Bronchial epithelial cell (primary cell): ENCODE measurements at regions not wholly inside any gene's neighbourhood (a gene's known extent, or its start where the extent isn't known, plus 50 kb on each side); places are given as distances from the start of the nearest gene placed in this dataset.

Source experiments
- DNase-seq: peaks from one replicate; pipeline ENCODE4 v3.0.0-alpha.2; 2010; ENCODE audit warnings: low read depth
- FAIRE-seq: peaks from 2 replicates; lab custom pipeline; 2011; peaks lifted over from hg19 to GRCh38; lab: Jason Lieb, UNC
- H3K27me3 ChIP-seq: 2 replicates; pipeline ENCODE4 v1.5.1; 2011; ENCODE audit warnings: low read length; ENCODE audit not compliant: control insufficient read depth, insufficient read depth
- H3K36me3 ChIP-seq: 2 replicates; pipeline ENCODE4 v1.5.1; 2011; ENCODE audit warnings: low read length; ENCODE audit not compliant: control insufficient read depth, insufficient read depth
- H3K4me3 ChIP-seq: 2 replicates; pipeline ENCODE4 v1.5.1; 2011; ENCODE audit warnings: mild to moderate bottlenecking, low read depth, low read length, control low read depth
- TF ChIP-seq, protein P1 (sequence below): IDR thresholded peaks from 2 replicates; pipeline ENCODE4 v1.5.1; 2011; ENCODE audit warnings: mild to moderate bottlenecking, moderate library complexity, low read length, control low read depth, inconsistent platforms; ENCODE audit not compliant: insufficient read depth, severe bottlenecking

DNA sequence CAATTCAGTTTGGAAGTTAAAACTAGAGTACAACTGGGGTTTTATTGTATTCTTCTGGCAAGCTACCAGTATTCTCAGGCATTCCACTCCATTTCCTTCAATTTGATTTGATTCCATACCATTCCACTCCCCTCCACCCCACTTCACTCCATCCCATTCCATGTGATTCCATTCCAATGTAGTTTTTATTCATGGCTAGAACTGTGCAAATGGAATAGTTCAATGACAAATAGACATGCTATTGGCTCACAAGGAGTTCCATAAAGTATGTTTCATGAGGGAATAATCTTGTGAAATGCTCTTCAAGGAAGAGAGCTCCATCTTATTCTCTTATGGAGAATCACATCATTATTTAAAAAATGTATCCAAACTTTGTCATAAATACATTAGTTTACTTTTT lies 285.0 kb upstream of the BMP2 start:
- FAIRE-seq (no peak), DNase-seq (no peak)
- Histone ChIP-seq H3K27me3 (no peaks in the 10 kb centered on the region), H3K36me3 (no peaks in the 10 kb centered on the region), H3K4me3 (no peak overlapping the region)
- TF ChIP-seq, protein P1, sequence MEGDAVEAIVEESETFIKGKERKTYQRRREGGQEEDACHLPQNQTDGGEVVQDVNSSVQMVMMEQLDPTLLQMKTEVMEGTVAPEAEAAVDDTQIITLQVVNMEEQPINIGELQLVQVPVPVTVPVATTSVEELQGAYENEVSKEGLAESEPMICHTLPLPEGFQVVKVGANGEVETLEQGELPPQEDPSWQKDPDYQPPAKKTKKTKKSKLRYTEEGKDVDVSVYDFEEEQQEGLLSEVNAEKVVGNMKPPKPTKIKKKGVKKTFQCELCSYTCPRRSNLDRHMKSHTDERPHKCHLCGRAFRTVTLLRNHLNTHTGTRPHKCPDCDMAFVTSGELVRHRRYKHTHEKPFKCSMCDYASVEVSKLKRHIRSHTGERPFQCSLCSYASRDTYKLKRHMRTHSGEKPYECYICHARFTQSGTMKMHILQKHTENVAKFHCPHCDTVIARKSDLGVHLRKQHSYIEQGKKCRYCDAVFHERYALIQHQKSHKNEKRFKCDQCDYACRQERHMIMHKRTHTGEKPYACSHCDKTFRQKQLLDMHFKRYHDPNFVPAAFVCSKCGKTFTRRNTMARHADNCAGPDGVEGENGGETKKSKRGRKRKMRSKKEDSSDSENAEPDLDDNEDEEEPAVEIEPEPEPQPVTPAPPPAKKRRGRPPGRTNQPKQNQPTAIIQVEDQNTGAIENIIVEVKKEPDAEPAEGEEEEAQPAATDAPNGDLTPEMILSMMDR = no peak

DNA sequence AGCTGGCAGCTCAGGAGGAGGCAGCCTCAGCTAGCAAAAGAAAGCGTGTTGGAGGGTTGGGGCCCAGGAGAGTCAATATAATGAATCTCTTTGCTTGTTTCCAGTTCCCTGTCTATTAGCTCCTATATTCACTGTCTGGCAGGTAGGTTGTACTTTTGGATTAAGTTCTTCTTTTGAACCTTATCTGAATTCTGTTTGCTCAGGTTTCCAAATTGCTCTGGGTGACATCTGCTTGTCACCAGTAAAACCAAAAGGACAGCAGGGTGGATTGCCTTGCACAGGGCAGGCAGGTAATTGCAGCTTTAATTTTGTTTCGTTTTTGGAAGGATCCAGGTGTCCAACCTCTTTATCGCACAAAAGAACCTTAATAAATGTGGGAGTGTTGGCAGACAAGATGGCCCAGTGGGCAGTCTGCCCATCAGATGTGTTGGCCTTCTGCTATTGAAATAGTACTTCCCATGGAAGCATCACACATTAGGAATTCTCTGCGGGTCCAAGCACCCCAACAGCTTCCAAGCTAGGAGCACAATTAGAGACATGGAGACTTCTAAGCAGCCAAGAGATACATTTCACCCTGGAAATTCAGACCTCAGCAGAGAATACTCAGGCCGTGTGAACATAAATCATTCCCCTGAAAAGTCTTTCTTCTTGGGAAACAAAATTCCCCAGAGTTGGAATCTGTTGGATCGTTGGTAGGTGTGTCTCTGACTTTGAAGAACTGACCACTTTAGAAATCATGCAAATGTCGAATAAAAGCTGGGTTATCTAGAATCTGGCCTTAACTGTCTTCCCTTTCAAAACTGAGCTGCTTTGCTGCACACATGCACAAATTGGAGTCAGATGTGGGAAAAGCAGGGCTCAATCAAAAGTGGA lies 286.9 kb upstream of the BMP2 start:
- TF ChIP-seq, protein P1 = no peak
- Histone ChIP-seq H3K4me3 (no peak overlapping the region), H3K27me3 (no peaks in the 10 kb centered on the region), H3K36me3 (no peaks in the 10 kb centered on the region)
- FAIRE-seq (no peak), DNase-seq (no peak)

DNA sequence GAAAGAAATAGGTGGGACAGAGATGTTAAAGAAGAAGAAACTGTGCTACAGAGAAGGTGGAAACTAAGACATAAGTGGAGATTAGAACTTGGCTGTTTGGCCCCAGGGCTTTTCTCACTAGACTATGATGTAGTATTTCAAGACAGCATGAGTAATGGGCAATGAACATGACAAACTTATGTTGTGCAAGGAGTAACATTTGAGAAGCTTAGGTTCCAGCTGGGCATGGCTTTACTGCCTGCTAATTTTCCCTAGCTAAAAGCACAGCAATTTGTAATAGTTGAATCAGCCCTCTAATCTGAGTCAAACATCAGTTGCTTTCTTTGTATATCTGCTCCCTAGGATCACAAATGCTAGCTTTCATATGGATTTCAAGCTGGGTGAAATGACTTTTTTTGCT lies 294.3 kb upstream of the BMP2 start:
- Histone ChIP-seq H3K27me3 (no peaks in the 10 kb centered on the region), H3K4me3 (no peak overlapping the region), H3K36me3 (no peaks in the 10 kb centered on the region)
- FAIRE-seq (peak; percentile 7), DNase-seq (peak; percentile 98)
- TF ChIP-seq, protein P1 = no peak

DNA sequence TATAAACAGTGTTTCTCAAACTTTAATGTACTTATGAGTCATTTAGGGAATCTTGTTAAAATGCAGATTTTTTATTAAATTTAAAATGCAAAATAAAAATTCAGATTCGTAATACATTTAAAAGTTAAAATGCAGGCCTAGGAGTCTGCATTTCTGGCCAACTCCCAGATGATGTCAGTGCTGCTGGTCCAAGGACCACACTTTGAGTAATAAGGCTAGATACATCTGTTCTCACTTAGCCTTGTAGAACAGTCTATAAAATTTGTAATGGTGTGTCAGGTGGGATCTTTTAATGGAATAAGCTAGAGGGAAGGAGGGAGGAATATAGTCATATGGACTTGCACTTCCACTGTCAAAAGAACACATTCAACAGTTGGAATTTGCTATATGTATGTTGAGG lies 295.6 kb upstream of the BMP2 start:
- TF ChIP-seq, protein P1 = no peak
- no peak overlapping the region for H3K4me3 ChIP-seq
- H3K27me3 ChIP-seq = no peaks in the 10 kb centered on the region
- H3K36me3 ChIP-seq = no peaks in the 10 kb centered on the region
- DNase-seq = no peak
- no peak for FAIRE-seq

DNA sequence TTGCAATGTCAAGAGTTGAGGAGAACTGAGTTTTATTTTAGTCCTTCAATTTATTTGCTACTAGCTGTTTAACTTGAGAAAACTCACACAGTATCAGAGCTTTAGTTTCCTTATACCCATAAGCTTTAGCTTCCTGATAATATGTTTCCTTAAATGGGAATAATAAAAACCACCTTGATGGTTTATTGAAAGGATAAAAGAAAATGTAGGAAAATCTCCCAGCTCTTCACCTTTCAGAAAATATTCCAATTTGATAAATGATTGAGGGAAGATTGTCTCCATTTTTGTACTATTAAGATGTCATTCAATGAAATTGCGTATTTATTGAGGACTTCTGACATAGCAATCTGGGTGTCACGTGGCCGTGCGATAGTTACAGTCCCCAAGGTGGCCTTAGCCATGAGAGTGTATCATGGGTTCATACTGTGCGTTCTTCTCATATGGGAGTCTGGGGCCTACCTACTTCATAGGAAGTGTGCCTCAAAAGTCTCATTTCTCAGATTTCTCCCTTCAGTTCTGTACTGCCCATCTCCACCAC lies 296.3 kb upstream of the BMP2 start:
- DNase-seq (no peak), FAIRE-seq (no peak)
- Histone ChIP-seq H3K4me3 (no peak overlapping the region), H3K36me3 (no peaks in the 10 kb centered on the region), H3K27me3 (no peaks in the 10 kb centered on the region)
- TF ChIP-seq, protein P1 = no peak
